ENCODE measurements at regions not wholly inside any gene's neighbourhood (a gene's known extent, or its start where the extent isn't known, plus 50 kb on each side); places are given as distances from the start of the nearest gene placed in this dataset.

DNA sequence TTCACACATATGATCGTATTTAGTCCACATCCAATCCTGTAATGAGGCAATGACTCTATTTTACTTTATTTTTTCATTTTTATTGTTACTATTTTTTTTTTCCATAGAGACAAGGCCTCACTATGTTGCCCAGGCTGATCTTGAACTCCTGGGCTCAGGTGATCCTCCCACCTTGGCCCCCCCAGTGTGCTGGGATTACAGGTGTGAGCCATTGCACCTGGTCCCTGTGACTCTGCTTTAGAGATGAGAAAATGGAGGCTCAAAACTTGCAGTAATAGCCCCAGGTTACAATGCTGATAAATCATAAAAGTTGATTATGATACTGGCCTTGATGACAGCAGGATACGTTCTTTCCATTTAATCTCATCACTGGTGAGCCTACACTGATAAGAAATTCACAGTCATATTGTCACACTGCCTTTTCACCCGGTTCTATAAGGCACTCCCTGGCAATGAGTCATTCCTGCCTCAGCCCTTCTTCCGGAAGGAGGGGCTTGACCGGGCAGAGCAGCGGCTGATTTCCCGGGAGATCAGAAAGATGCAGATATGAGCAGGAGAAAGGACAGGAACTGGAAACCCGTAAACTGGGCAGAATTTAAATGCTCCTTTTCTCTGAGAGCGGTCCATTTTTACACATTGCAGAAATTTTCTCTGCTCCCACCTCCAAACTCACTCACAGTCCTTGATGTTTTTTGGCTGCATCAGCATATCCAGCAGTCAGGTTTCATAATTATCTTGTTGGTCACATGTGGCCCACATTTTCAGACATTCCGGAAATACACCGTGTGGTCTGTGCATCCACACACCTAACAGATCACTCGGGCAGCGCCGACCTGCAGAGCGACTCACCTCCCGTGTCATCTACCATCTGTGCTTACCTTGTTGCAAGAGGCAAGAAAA, 616.4 kb downstream of the EFNB2 start:
- peak in 1 of 14 donors; percentile 48 for DNase-seq

DNA sequence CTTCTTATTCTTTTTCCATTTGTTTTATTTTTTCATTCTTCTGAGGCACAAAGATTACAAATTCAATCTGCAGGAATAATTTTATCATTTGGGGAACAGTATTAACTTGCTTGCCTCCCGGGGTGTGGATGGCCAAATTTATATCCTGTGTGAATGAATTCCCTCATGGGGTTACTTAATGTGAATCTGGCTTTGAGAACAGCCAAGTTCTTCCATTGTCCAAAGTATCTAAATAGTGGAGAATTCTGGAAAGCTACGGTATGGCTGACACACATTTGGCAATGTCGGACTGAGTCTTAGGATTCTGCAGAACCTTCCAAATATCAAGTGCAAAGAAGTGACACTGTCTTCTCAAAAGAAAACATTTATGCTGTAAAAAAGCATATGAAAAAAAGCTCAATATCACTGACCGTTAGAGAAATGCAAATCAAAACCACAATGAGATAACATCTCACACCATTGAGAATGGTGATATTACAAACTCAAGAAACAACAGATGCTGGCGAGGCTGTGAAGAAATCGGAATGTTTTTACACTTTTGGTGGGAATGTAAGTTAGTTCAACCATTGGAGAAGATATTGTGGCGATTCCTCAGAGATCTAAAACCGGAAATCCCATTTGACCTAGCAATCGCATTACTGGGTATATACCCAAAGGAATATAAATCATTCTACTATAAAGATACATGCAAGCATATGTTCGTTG, 620.2 kb downstream of the EFNB2 start:
- DNase-seq: no peak

DNA sequence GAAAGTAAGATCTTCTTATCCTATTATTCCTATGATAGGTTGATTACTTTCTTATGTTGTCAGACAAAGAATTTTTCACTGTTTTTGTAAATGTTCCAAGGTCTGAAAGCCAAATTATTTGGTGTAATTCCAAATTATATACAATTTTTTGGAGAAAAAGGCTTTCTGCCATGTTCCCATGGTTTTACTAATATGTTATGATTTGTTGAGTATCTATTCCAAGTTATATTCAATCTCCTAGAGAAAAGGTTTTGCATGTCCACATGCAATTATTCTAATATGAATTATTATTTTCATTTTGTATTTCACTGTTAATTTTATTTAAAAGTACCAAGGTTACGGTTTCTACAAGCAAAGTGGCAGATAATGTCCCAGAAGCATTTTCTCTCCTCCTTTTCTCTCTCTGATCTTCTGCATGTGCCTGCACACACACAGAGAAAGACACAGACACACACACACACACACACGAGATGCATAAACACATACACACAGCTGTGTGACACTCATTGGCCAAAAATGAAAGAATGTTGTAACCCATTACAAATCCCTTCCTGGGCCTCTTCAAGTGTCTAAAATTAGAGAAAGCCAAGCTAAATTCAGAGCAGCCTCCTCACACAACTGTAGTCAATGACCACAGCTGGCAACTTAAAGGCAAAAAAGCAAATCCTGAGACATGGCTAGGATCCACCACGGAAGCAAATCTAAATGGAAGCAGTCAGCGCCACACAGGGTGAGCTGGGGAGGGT, 621.0 kb downstream of the EFNB2 start:
- DNase-seq: no peak

DNA sequence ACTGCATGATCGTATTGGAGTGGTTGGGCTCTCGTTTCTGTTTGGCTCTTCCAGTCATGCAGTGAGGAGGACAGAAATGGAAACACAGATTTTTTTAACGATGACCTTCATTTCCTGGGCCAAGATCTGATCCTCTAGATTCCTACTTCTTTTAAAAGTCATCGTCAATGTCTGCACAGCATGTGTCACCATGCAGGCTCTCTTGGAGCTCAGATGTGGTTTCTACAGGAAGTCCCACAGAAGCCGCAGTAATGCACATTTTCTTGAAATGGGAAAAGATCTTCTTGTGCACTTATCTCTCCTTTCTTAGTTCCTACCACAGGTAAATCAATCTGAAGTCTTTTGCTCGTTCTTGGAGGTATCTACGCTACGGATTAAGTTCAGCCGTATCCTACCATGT, 626.9 kb downstream of the EFNB2 start:
- DNase-seq: no peak

DNA sequence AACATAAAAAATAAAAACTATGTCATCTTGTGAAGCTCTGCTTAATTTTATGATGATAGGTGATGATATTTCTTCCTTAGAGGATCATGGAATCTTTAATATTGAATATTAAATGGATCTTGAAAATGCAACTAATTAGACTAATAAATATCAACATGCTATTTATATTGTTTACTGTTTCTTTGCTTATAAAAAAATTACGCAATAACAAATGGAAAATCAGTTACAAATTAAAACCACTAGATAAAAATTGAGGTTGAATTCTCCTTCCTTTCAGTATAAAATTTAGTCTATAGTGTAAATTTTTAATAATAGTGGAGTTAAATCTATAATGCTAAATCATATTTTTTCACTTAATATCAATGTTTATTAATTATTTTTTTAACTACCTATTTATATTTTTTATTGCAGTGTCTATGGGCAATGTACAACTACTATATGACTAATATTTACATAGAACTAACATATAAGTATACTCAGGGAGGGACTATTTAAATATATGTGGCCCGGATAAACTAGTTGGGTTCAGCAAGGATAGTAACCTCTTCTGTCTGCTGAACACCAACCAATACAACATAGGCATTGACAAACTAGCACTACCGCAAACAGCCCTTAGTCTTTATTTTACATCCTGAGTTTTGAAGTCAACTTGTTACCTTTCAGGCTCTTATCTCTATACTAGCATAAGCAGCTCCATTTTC, 628.0 kb downstream of the EFNB2 start:
- no peak for DNase-seq

DNA sequence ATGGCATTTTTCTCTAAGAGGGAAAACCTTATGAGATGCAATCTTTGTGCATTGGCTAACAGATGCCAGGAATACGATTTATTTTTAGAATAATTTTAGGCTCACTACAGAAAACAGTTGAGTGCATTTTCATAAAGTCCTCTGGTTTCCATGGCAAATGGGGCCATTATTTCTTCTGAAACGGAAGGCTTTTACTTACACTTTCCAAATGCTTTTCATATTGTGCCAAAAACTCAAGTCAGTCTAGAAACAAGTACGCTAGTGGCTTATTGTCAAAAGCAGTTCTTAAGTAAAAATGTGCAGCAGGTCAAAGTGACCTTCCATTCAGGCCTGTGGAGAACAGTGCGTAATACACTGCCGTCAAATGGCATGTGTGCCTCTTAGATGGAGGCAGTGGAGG, 628.7 kb downstream of the EFNB2 start:
- DNase-seq: peak in 1 of 14 donors; percentile 2

DNA sequence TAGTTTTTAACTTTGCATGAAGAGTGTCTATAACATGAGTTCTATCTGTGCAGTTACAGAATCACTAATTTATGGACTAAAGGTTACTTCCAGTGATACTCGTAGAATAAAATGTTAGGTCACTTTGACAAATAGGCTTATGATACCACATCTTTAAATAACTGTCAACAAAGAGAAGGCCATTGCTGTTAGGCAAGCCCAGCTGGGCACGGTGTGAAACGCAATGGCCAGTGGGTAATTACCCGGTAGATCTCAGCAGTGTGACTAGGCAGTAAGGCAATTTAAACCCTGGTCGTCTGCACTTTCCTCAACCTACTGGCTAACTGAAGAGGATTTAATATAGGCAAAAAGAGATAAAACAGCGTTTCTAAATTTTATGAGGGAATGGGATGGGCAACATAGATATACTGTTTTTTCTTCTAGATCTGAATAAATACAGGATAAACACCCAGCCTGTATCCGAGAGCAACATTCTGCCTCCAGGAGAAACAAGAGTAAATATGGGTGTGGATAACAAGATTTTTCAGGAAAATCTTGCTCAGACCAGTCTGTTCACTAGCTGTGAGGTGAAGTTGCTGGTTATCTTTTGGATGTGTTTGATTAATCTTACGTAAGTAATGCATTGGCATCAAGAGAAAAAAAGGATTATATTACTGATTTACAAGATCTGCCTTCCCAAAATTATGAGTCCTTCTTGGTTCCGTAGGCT, 631.3 kb downstream of the EFNB2 start:
- no peak for DNase-seq

DNA sequence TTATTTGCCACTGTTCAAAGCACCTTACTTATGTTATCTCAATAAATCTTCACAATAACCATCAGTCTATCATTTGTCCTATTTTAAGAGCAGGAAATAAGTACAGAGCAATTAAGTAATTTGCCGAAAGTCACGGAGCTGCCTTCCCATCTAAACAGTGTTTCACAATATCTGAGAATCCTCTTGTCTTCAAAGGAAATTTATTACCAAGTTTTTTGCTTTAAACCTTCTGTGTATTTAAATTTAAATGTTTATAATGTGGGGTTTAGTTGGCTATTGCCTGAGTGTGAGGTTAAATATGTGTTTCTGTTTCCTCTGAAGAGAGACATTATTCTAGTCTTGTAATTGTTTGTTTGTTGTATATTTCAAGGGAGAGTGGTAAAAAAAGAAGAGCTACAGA, 633.1 kb downstream of the EFNB2 start:
- DNase-seq: no peak

DNA sequence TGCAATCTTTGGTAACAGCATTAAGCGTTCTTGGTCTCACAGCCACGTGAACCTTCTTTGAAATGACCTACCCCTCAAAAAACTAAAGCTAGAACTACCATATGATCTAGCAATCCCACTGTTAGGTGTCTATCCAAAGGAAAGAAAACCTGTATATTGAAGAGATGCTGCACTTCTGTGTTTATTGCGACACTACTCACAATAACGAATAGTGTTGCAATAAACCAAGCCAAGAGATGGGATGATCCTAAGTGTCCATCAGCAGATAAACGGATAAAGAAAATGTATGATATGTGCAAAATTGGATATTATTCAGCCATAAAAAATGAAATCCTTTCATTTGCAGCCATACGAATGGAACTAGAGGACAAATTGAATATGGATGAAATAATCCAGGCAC, 637.9 kb downstream of the EFNB2 start:
- no peak for DNase-seq

DNA sequence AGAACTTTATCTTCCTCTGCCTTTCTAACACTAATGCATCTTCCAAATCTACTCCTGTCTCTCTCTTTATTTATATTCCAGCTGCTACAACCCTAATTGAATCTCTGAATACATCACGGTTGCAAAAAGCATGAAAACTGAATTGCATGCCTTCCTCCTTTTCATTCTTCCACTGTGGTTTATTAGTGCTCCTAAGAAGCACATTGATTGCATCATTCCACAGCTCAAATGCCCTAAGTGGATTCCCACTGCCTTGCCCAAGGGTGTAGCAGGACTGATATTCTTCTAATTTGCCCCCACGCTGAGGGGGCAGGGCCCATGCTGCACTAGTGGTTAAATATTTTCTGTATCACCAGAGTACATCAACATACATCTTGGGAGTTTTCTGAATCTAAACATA, 640.8 kb downstream of the EFNB2 start:
- DNase-seq: no peak

DNA sequence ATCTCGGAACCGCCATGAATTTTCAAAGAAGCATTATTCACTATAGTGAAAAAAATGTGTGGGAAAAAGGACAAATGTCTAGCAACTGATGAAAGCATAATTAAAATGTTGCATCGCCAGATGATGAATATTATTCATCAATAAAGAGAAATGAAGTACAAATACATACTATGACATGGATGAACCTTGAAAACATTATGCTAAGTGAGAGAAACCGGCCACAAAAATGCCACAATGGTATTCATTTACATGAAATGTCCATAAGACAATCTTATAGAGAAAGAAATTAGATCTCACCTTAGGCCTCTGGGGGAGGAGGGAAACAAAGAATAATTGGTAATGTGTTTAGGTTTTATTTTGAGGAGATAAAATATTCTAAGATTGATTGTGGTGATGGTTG, 645.0 kb downstream of the EFNB2 start:
- no peak for DNase-seq

DNA sequence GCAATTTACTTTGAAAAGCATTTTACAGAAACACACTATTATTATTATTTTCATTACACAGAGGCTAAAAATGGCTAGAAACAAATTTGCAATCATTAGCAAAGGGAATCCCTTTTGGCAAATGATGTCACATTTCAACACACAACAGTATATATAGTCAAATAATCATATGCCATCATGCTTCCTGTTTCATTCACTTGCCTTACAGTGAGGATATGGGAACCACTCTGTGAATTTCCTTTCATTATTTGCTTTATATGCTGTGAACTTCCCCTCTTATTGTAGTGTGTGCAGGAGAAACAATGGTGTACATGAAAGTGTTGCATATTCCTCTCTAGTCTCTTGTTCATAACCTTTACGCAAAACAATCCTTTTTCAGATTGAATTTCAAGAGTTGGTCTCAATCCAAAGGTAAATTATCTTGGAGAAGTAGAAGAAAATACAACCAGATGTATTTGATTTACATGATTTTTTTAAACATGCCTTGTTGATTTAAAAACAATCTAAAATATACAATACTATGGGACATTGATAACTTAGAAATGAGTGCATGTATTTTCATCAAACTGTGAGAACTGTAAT, 657.3 kb downstream of the EFNB2 start:
- no peak for DNase-seq

DNA sequence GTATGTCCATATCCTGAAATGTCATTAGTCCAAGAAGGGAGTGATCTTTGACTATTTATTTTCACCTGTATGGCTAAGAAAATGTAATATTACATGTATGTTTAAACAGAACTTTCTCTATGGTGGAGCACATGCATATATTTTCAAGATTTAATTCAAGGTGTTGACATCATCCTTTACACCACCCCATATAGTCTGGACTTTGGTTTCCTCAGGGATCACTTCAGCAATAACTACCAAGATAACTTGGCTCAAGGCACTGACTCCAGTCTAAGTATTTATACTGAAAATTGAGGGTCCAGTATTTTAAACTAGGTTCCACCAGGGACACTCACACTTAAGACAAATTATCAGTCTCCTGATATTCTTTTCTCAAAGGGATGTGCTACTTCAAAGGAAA, 660.6 kb downstream of the EFNB2 start:
- DNase-seq: no peak

DNA sequence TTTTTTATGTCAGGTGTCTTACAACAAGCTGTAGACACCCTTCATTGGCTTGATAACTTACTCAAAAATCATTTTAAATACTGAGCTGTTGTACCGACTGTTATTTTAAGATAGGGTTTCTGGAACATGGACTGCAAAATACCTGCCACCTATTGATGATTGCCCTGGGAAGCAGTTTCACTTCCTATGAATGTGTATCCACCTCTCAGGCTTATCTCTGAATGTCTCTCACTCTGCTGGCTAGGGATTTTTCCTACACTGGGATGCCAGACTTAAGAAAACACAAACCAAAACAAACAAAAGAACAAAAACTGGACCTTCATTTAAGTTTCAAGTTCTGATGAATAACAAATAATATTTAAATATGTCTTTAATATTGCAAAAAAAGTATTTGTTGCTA, 663.7 kb downstream of the EFNB2 start:
- DNase-seq: no peak

DNA sequence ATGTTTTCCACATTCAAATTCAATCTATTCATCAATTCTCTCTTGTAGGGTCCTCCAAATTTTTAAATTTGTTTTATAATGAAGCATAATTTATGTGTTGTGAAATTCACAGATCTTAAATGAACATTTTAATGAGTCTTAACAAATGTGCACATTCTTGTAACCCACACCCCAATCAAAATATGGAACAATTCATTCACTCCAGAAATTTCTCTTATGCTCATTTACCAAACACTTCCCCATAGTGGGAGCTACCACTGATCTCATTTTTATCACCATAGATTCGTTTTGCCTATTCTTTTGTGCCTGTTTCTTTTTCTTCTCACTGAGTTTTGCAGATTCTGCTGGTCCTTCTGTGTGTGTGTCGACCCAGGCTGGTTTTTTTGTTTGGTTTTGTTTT, 664.1 kb downstream of the EFNB2 start:
- DNase-seq: no peak

DNA sequence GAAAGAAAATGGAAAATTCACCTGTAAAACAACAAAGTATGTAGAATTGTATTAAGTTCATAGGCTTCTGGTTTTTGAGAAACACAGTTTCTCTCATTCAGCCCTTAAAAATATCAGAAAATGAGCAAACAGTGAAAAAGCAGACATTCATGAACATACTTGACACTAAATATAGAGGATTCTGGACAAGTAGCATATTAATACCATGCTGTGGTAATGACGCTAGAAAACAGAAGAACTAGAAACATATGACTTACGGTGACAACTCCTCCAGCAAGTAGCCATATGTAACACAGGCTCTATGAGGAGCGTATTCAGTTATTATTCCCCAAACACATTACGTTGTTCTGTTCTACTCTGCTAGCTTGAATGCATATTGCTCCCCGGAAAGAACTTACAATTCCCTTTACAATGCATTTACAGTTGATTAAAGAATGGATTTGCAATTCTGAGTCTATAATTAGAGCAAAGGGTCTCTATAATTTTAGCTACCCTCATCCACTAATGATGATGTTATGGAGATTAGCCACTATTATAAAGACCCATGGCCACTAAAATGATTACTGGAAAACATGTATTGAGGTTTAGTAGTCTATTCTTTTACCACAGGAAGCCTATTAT, 672.1 kb downstream of the EFNB2 start:
- no peak for DNase-seq

DNA sequence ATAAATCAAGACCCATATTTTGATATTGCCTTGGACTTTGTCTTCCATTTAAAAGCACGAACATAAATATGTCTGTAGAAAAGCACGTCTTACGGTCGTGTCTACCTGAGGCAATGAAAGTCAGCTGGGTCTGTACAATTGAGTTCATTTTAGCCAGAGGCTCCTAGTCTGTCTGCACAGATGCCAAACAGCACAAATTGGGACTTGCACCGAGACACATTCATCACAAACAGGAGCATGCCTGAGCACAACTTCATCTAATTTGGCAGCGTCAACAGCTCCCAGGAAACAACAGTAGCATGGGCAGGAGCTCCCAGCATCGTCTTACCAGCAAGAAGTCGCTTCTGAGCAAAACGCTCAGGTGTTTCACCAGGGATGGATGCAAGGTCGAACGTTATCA, 687.0 kb downstream of the EFNB2 start:
- peak in 2 of 14 donors; percentile 4 to 27 for DNase-seq

DNA sequence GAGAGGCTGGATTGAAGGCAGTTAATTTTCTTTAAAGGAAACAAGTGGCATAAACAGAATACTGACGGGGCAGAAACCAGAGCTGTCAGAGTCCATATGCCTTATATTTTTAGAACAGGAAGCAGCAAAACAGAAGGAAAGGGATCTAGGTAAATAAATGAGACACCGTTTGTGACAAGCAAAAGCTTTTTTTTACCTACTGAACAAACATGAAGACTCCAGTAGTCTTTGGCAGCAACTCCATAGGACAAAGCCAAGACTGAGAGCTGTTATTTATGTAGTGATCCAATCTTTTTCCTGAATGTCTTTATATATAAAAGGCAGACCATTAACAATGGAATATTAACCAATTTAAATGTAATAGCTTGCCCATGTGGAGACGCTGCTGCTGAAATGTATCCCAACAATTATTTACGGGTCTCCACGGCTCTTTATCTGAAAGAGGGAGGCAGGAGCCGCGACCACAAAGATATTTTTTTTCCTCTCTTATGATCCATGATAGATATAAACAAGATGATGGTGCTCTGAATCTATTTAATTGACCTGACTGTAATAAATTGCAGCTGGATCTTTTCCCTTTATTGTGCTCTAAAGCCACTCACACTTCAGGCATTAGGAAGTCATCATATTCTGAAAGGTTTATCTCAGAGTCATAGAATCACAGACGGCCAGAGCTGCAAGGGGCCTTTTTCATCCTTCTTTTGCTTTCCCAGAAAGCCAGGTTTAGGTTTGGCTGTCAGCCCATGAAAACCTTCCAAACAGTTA, 687.8 kb downstream of the EFNB2 start:
- DNase-seq: peak in 1 of 14 donors; percentile 60

DNA sequence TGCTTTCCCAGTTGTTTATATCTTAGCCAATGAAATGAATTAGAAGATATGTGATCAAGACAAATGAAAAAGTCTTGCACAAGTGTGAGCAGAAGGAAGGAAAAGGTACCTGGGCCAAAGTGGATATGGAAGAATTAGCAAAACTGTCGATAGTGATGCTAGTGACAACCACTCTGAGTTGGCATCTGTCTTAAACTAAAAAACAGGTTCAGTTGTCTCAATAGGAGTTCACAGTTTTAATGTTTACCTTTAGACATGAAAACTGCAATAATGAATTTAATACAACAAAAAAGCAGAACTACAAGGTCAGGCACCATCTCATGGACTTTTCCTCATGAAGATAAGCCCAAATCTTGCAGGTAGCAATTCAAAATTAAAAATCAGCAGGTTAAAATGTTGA, 688.5 kb downstream of the EFNB2 start:
- no peak for DNase-seq

DNA sequence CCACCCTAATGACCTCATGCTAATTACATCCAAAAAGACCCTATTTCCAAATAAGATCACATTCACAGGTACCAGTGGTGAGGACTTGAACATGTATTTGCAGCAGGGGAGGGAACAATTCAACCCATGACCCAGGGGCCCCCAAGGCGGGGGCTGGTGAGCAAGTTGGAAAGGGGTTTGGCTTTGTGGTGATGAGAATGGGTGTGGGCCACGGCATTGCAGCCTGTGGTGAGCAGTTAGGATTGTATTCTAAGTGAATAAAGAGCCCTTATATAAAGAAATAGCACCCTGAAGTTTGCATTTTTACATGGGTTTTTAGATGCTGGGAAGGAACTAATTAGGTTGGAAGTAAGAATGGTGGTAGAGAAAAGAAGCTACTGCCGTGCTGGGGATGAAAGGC, 694.2 kb downstream of the EFNB2 start:
- no peak for DNase-seq
